GM23248 (cell line): ENCODE measurements at regions not wholly inside any gene's neighbourhood (a gene's known extent, or its start where the extent isn't known, plus 50 kb on each side); places are given as distances from the start of the nearest gene placed in this dataset.

Source experiments
- DNase-seq: peaks from one replicate; pipeline ENCODE4 v3.0.0-alpha.2; 2015
- H2AFZ ChIP-seq: fragments of 200-600 bp; sonication (generic); 2 replicates; pipeline ENCODE4 v1.6.1; 2016; ENCODE audit warnings: antibody characterized with exemption
- H3F3A ChIP-seq: fragments of 200-600 bp; sonication (generic); 2 replicates; pipeline ENCODE4 v1.6.1; 2016; ENCODE audit warnings: mild to moderate bottlenecking, antibody characterized with exemption, mixed run types; ENCODE audit not compliant: insufficient read depth
- H3K27ac ChIP-seq: fragments of 200-600 bp; sonication (generic); 2 replicates; pipeline ENCODE4 v1.5.1; 2016; ENCODE audit warnings: mild to moderate bottlenecking
- H3K27me3 ChIP-seq: fragments of 200-600 bp; sonication (generic); replicated peaks from 2 replicates; pipeline ENCODE4 v1.6.1; 2016; ENCODE audit warnings: mild to moderate bottlenecking; ENCODE audit not compliant: insufficient read depth
- H3K36me3 ChIP-seq: fragments of 200-600 bp; sonication (generic); 2 replicates; pipeline ENCODE4 v1.6.1; 2016; ENCODE audit warnings: low read depth, mild to moderate bottlenecking
- H3K4me1 ChIP-seq: fragments of 200-600 bp; sonication (generic); 2 replicates; pipeline ENCODE4 v1.6.1; 2016; ENCODE audit warnings: mild to moderate bottlenecking; ENCODE audit not compliant: insufficient read depth
- H3K4me2 ChIP-seq: fragments of 200-600 bp; sonication (generic); one replicate; pipeline ENCODE4 v1.6.1; 2016; ENCODE audit warnings: mild to moderate bottlenecking; ENCODE audit not compliant: unreplicated experiment
- H3K4me3 ChIP-seq: fragments of 200-600 bp; sonication (generic); 2 replicates; pipeline ENCODE4 v1.5.1; 2016; ENCODE audit warnings: mild to moderate bottlenecking
- H3K79me2 ChIP-seq: fragments of 200-600 bp; sonication (generic); 2 replicates; pipeline ENCODE4 v1.6.1; 2016; ENCODE audit warnings: mild to moderate bottlenecking; ENCODE audit not compliant: insufficient read depth
- H3K9ac ChIP-seq: fragments of 200-600 bp; sonication (generic); 2 replicates; pipeline ENCODE4 v1.6.1; 2016; ENCODE audit warnings: mild to moderate bottlenecking
- H3K9me2 ChIP-seq: fragments of 200-600 bp; sonication (generic); 2 replicates; pipeline ENCODE4 v1.6.1; 2016; ENCODE audit warnings: mixed run types, mild to moderate bottlenecking, moderate library complexity; ENCODE audit not compliant: insufficient read depth
- H3K9me3 ChIP-seq: fragments of 200-600 bp; sonication (generic); one replicate; pipeline ENCODE4 v1.6.1; 2017; ENCODE audit warnings: low read depth
- H4K20me1 ChIP-seq: fragments of 200-600 bp; sonication (generic); 2 replicates; pipeline ENCODE4 v1.6.0; 2016; ENCODE audit not compliant: insufficient read depth
- EZH2 ChIP-seq: fragments of 200-600 bp; sonication (generic); IDR thresholded peaks from 2 replicates; pipeline ENCODE4 v1.6.1; 2018; ENCODE audit warnings: antibody characterized with exemption, mild to moderate bottlenecking; ENCODE audit not compliant: insufficient read depth, poor library complexity, severe bottlenecking
- EZH2phosphoT487 ChIP-seq: fragments of 200-600 bp; sonication (generic); IDR thresholded peaks from 2 replicates; pipeline ENCODE4 v1.6.1; 2018; ENCODE audit warnings: antibody characterized with exemption, moderate library complexity, mild to moderate bottlenecking, low read depth; ENCODE audit not compliant: insufficient read depth
- WGBS, 2 experiments: methylation state at CpG; one replicate each; pipeline ENCODE4 v1.1.6; 2015 to 2017; ENCODE audit warnings: low lambda C conversion rate in 2 of 2, low coverage in 1 of 2; ENCODE audit errors: missing lambda C conversion rate in 2 of 2; 5-methylcytosine and 5-hydroxymethylcytosine counted together
- in situ Hi-C: fragments of 300-500 bp; cut with MboI; formaldehyde crosslinking; loops from 2 replicates; pipeline ENCODE4 v1.15.0; 2020

DNA sequence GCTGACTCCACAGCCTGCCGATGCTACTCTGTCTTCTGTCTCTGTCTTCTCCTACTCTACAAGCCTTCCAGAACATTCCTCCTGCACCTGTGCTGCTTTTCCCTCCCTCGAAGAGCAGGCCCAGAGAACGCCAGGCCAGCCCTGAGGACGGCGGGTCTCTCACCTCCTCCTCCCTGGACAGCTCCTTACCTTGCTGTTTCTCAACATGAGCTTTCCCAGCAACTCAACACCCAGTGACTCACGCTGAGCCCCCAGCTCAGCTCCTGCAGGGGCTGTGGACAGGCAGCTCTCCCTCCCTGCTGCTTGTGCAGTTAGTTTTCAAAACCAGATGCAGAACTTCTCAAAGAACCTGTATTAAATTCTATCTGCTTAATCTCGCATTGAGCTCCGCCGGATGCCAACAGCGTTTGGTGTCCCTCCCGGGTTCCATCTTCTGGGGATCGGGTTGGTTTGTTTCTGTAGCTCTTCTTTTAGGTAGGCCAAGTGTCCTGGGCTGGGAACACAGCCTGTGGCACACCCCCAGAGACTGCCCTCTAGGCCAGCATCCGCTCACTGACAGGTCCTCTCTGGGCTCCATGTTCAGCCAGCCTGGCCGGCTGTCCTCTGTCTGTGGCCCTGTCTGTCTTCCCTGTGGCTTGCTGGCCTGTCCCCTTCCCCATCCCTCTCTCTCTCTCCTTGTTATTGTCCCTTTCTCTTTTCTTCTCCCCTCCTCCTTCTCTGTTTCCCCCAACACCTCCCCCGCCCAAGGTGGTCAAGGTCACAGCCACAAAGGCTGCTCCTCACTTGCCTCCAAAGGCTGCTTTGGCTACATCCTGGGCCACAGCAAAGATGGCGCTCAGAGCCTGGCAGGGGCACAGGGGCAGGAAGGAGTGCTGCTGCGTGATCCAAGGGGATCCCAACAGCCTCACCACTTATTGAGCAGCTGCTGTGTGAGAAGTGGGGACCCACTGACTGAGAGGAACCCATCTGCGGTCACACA, 391.0 kb downstream of the MATN1 start:
- in situ Hi-C loops: no loop called here

DNA sequence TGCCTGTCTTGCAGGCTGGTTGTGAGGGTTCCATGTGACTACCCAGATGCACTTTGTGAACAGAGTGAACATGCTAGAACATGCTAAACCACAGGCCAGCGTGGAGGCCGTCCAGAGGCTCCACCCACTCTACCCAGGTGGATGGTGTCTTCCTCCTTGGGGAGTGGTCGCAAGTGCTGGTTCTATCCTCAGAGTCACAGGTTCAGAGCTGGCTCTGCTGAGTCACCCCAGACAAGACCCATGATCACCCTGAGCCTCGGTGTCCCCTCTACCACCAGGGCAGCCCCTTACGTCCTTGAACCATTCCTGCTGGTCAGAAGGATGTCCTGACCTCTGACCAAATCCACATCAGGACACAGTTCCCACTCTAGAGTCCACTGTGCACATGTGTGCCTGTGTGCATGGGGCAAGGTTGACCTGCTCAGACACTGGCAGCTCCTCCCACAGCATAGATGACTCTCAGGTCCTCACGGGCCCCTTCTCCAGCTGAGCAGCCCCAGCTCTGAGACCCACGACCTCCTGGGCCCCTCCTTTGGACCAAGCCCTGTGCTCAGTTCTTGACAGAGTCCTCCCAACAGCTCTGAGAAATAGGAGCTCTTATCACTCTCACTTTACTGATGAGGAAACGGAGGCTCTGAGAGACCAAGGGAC, 391.8 kb downstream of the MATN1 start:
- no peak for DNase-seq
- Histone ChIP-seq H3K9ac (no peak overlapping the region), H4K20me1 (no peaks in the 10 kb centered on the region), H3K79me2 (no peaks in the 10 kb centered on the region), H3K4me1 (no peaks in the 10 kb centered on the region), H3K9me3 (no peaks in the 10 kb centered on the region), H3F3A (no peaks in the 10 kb centered on the region), H2AFZ (no peak overlapping the region), H3K27me3 (no peaks in the 10 kb centered on the region), H3K4me3 (no peak overlapping the region), H3K4me2 (no peak overlapping the region), H3K36me3 (no peaks in the 10 kb centered on the region), H3K27ac (no peak overlapping the region), H3K9me2 (no peaks in the 10 kb centered on the region)
- in situ Hi-C loops: no loop called here
- WGBS, 2 experiments: 39 to 47% methylated on average over 8 of the region's 8 CpGs
- TF ChIP-seq EZH2 (no peak), EZH2phosphoT487 (no peak)

More for the DNA sequence above, 391.0 kb downstream of the MATN1 start:
- no peak for TF ChIP-seq EZH2phosphoT487
- TF ChIP-seq EZH2: no peak
- Histone ChIP-seq H4K20me1 (no peaks in the 10 kb centered on the region), H3K27me3 (no peaks in the 10 kb centered on the region), H3F3A (no peaks in the 10 kb centered on the region), H3K27ac (no peak overlapping the region), H3K4me1 (no peaks in the 10 kb centered on the region), H3K9ac (no peak overlapping the region), H3K4me3 (no peak overlapping the region), H3K36me3 (no peaks in the 10 kb centered on the region), H3K9me3 (no peaks in the 10 kb centered on the region), H2AFZ (no peak overlapping the region), H3K79me2 (no peaks in the 10 kb centered on the region), H3K4me2 (no peak overlapping the region), H3K9me2 (no peaks in the 10 kb centered on the region)
- DNase-seq: no peak
- WGBS, 2 experiments: 61 to 67% methylated on average over 18 of the region's 18 CpGs

DNA sequence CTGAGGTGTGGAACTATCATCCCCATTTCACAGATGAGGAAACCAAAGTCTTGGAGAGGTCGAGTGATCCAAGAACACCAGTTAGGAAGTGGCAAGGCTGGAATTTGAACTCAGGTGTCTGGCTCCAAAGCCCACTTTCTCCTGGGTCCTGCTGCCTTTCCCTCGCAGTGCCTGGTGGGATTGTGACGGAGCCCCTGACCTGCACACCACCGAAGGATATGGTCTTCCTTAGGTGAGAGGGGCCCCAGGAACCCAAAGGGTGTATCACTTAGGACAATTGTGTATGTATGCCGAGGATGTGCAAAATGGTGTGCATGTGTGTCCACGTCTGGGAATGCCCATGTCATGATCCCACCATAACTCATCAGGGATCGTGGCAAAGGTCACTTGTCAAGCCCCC, 392.7 kb downstream of the MATN1 start:
- no peak for DNase-seq
- in situ Hi-C loops: no loop called here
- Histone ChIP-seq H3K9me2 (no peaks in the 10 kb centered on the region), H3K36me3 (no peaks in the 10 kb centered on the region), H3K9ac (no peak overlapping the region), H3K27me3 (no peaks in the 10 kb centered on the region), H4K20me1 (no peaks in the 10 kb centered on the region), H3K9me3 (no peaks in the 10 kb centered on the region), H2AFZ (no peak overlapping the region), H3K79me2 (no peaks in the 10 kb centered on the region), H3F3A (no peaks in the 10 kb centered on the region), H3K4me1 (no peaks in the 10 kb centered on the region), H3K4me3 (no peak overlapping the region), H3K4me2 (no peak overlapping the region), H3K27ac (no peak overlapping the region)
- WGBS, 2 experiments: 35 to 39% methylated on average over 7 of the region's 7 CpGs
- TF ChIP-seq EZH2 (no peak), EZH2phosphoT487 (no peak)

DNA sequence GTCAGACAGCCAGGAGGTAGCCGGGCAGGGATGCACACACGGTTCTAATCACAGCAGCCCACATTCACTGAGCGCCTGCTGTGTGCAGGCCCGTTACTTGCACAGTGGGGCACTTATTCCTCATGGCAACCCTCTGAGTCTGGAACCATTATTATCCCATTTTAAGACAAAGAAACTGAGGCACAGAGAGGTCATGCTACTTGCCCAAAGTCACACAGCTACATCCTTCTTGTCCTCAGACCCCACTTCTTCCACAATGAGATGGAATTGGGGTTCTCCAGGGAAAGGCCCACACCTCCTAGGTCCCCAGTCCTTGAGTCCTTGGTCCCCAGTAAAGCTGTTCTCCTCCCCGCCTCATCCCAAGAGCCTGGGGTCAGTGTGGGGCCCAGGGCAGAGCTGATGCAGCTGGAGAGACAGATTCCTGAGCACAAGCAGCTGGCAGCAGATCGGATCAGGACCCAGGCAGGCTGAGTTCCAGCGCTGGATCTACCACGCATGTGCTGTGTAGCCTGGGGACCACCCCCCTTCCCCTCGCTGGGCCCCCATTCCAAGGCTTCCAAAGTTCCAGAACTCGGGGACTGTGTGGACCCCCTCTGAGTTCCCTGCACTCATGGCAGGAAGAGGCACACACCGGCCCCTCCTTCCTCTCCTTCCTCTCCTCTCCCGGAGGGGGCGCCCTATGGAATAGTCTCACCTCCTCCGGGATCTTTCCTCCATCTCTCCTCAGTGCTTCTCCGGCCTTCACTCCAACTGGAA, 393.4 kb downstream of the MATN1 start:
- TF ChIP-seq EZH2: no peak
- no peak for TF ChIP-seq EZH2phosphoT487
- no peaks in the 10 kb centered on the region for H3K27me3 ChIP-seq
- no peaks in the 10 kb centered on the region for H3F3A ChIP-seq
- no peaks in the 10 kb centered on the region for H3K4me1 ChIP-seq
- no peaks in the 10 kb centered on the region for H3K9me3 ChIP-seq
- H3K4me3 ChIP-seq: no peak overlapping the region
- H3K4me2 ChIP-seq: no peak overlapping the region
- 61 to 73% methylated on average over 14 to 15 of the region's 15 CpGs for WGBS, 2 experiments
- H3K9ac ChIP-seq: no peak overlapping the region
- DNase-seq: no peak
- H4K20me1 ChIP-seq: no peaks in the 10 kb centered on the region
- H3K36me3 ChIP-seq: no peaks in the 10 kb centered on the region
- in situ Hi-C loops: no loop called here
- H2AFZ ChIP-seq: no peak overlapping the region
- H3K9me2 ChIP-seq: no peaks in the 10 kb centered on the region
- H3K79me2 ChIP-seq: no peaks in the 10 kb centered on the region
- no peak overlapping the region for H3K27ac ChIP-seq
